Lower leg skin (tissue), 3 donors: ENCODE measurements at regions not wholly inside any gene's neighbourhood (a gene's known extent, or its start where the extent isn't known, plus 50 kb on each side); places are given as distances from the start of the nearest gene placed in this dataset.

Experiments used
- CTCF ChIP-seq, 3 donors: fragments of 450-650 bp; IDR thresholded peaks; one replicate each; pipeline ENCODE4 v1.5.1; 2016; ENCODE audit warnings: antibody characterized with exemption in 3 of 3, mild to moderate bottlenecking in 3 of 3, moderate library complexity in 2 of 3
- POLR2A ChIP-seq, 2 donors: fragments of 450-650 bp; IDR thresholded peaks; one replicate each; pipeline ENCODE4 v1.6.1; 2016 to 2017; ENCODE audit warnings: antibody characterized with exemption in 2 of 2, mild to moderate bottlenecking in 1 of 2, moderate library complexity in 1 of 2

- TF ChIP-seq CTCF (IDR thresholded peaks at IDR 0.05) (no peak), POLR2A (IDR thresholded peaks at IDR 0.05) (no peak)
Measured at GRCh38 chr18:64287926-64288325, 139.0 kb upstream of the LINC00305 start.
